ENCODE measurements at regions not wholly inside any gene's neighbourhood (a gene's known extent, or its start where the extent isn't known, plus 50 kb on each side); places are given as distances from the start of the nearest gene placed in this dataset.

GRCh38 chr20:12063106-12063684, 145.5 kb downstream of the BTBD3 start:
- no peaks in the 10 kb centered on the region for H3K27me3 Mint-ChIP-seq
- H3K27ac Mint-ChIP-seq = no peak overlapping the region
- no peak overlapping the region for H3K4me3 Mint-ChIP-seq
- ATAC-seq = no peak
- no peaks in the 10 kb centered on the region for H3K36me3 Mint-ChIP-seq (ENCODE audit: low read depth)
- peaks cover 2% of the 10 kb centered on the region for H3K9me3 ChIP-seq (ENCODE audit: control insufficient read depth, low read length, poor library complexity, severe bottlenecking)
- DNase-seq = no peak
- H3K4me1 Mint-ChIP-seq = no peaks in the 10 kb centered on the region

- H3K36me3 Mint-ChIP-seq (ENCODE audit: low read depth) = no peaks in the 10 kb centered on the region
- H3K9me3 ChIP-seq (ENCODE audit: control insufficient read depth, low read length, poor library complexity, severe bottlenecking) = peaks cover 2% of the 10 kb centered on the region
- ATAC-seq (no peak), DNase-seq (no peak)
- no peaks in the 10 kb centered on the region for H3K4me1 Mint-ChIP-seq
- no peaks in the 10 kb centered on the region for H3K27me3 Mint-ChIP-seq
- no peak overlapping the region for H3K27ac Mint-ChIP-seq
- no peak overlapping the region for H3K4me3 Mint-ChIP-seq
Measured at GRCh38 chr20:12064540-12064939, 146.8 kb downstream of the BTBD3 start.

- DNase-seq (no peak), ATAC-seq (no peak)
- Mint-ChIP-seq H3K27me3 (no peaks in the 10 kb centered on the region), H3K36me3 (ENCODE audit: low read depth) (no peaks in the 10 kb centered on the region), H3K4me3 (no peak overlapping the region), H3K4me1 (no peaks in the 10 kb centered on the region), H3K27ac (no peak overlapping the region)
- no peaks in the 10 kb centered on the region for H3K9me3 ChIP-seq (ENCODE audit: control insufficient read depth, low read length, poor library complexity, severe bottlenecking)
Measured at GRCh38 chr20:12067686-12068085, 150.0 kb downstream of the BTBD3 start.

GRCh38 chr20:12068121-12068520, 150.4 kb downstream of the BTBD3 start:
- Mint-ChIP-seq H3K36me3 (ENCODE audit: low read depth) (no peaks in the 10 kb centered on the region), H3K27ac (no peak overlapping the region), H3K27me3 (no peaks in the 10 kb centered on the region), H3K4me1 (no peaks in the 10 kb centered on the region), H3K4me3 (no peak overlapping the region)
- ATAC-seq (no peak), DNase-seq (no peak)
- no peaks in the 10 kb centered on the region for H3K9me3 ChIP-seq (ENCODE audit: control insufficient read depth, low read length, poor library complexity, severe bottlenecking)

- ATAC-seq (no peak), DNase-seq (no peak)
- Mint-ChIP-seq H3K4me1 (no peaks in the 10 kb centered on the region), H3K36me3 (ENCODE audit: low read depth) (no peaks in the 10 kb centered on the region), H3K27me3 (no peaks in the 10 kb centered on the region), H3K27ac (no peak overlapping the region), H3K4me3 (no peak overlapping the region)
- no peaks in the 10 kb centered on the region for H3K9me3 ChIP-seq (ENCODE audit: control insufficient read depth, low read length, poor library complexity, severe bottlenecking)
Measured at GRCh38 chr20:12069181-12069580, 151.5 kb downstream of the BTBD3 start.

- no peaks in the 10 kb centered on the region for H3K9me3 ChIP-seq (ENCODE audit: control insufficient read depth, low read length, poor library complexity, severe bottlenecking)
- no peaks in the 10 kb centered on the region for H3K36me3 Mint-ChIP-seq (ENCODE audit: low read depth)
- H3K27ac Mint-ChIP-seq = no peak overlapping the region
- H3K4me1 Mint-ChIP-seq = no peaks in the 10 kb centered on the region
- ATAC-seq = no peak
- H3K4me3 Mint-ChIP-seq = no peak overlapping the region
- no peaks in the 10 kb centered on the region for H3K27me3 Mint-ChIP-seq
- no peak for DNase-seq
Measured at GRCh38 chr20:12072221-12072953, 154.7 kb downstream of the BTBD3 start.

DNA sequence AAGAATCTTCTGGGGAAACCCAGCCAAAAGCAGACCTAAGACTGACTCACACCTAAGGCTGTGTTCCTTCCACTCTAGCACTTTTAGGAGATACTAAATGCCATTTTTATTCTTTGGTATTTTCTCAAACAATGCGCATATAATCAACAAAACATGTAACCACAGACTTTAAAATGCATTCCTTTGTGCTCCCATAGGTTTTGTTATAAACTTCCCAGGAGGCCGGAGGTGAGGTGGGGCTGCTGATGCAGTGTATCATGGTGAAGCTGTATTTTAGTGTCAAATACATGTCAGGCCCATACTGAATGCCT, 155.2 kb downstream of the BTBD3 start:
- no peak for DNase-seq
- no peak overlapping the region for H3K4me3 Mint-ChIP-seq
- ATAC-seq = no peak
- H3K27ac Mint-ChIP-seq = no peak overlapping the region
- H3K27me3 Mint-ChIP-seq = no peaks in the 10 kb centered on the region
- no peaks in the 10 kb centered on the region for H3K36me3 Mint-ChIP-seq (ENCODE audit: low read depth)
- no peaks in the 10 kb centered on the region for H3K9me3 ChIP-seq (ENCODE audit: control insufficient read depth, low read length, poor library complexity, severe bottlenecking)
- H3K4me1 Mint-ChIP-seq = no peaks in the 10 kb centered on the region

- DNase-seq (no peak), ATAC-seq (no peak)
- no peak overlapping the region for H3K27ac Mint-ChIP-seq
- no peaks in the 10 kb centered on the region for H3K9me3 ChIP-seq (ENCODE audit: control insufficient read depth, low read length, poor library complexity, severe bottlenecking)
- H3K27me3 Mint-ChIP-seq = no peaks in the 10 kb centered on the region
- no peak overlapping the region for H3K4me3 Mint-ChIP-seq
- no peaks in the 10 kb centered on the region for H3K36me3 Mint-ChIP-seq (ENCODE audit: low read depth)
- no peaks in the 10 kb centered on the region for H3K4me1 Mint-ChIP-seq
Measured at GRCh38 chr20:12074111-12074655, 156.5 kb downstream of the BTBD3 start.

DNA sequence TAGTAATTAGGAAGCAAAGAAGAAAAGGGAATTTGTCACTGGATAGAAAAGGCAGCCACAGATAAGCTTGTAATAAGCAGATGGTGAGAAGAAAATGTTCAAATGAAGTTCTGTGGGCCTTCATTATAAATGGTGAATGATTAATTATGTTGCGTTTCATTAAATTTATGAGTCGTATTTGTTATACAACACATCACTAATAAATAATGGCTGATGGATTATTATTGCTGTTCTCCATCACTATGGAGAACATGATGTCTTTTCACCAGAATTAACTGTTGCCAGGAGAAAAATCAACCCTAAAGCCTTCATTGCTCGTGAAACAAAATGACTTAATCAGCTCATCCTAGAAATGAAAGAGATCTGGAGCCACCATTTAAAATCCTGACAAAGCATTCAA, 158.5 kb downstream of the BTBD3 start:
- Mint-ChIP-seq H3K27ac (no peak overlapping the region), H3K27me3 (no peaks in the 10 kb centered on the region), H3K4me3 (no peak overlapping the region), H3K4me1 (no peaks in the 10 kb centered on the region), H3K36me3 (ENCODE audit: low read depth) (no peaks in the 10 kb centered on the region)
- DNase-seq (no peak), ATAC-seq (no peak)
- H3K9me3 ChIP-seq (ENCODE audit: control insufficient read depth, low read length, poor library complexity, severe bottlenecking) = no peaks in the 10 kb centered on the region

DNA sequence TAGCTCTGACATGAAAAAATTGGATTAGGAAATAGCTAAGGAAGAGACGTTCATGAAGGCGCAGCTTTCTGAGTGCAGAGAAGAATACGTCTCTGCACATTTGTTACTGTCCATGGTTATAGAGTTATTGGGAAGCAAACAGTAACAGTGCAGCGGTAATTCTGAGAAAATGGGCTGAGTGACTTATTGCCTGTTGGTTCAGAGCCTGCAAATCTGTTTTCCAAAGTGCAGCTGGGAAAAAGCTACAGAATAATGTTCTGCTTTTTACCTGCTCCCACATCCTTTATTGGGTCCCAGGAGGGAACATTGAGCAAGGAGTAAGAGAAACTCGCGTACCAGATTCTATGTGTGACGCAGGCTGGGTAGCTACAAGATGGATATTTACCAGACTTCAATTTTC, 160.2 kb downstream of the BTBD3 start:
- Mint-ChIP-seq H3K27me3 (no peaks in the 10 kb centered on the region), H3K4me1 (no peaks in the 10 kb centered on the region), H3K4me3 (no peak overlapping the region), H3K36me3 (ENCODE audit: low read depth) (no peaks in the 10 kb centered on the region), H3K27ac (no peak overlapping the region)
- no peaks in the 10 kb centered on the region for H3K9me3 ChIP-seq (ENCODE audit: control insufficient read depth, low read length, poor library complexity, severe bottlenecking)
- ATAC-seq = no peak
- DNase-seq = no peak

- DNase-seq (no peak), ATAC-seq (no peak)
- H3K27me3 Mint-ChIP-seq = no peaks in the 10 kb centered on the region
- H3K9me3 ChIP-seq (ENCODE audit: control insufficient read depth, low read length, poor library complexity, severe bottlenecking) = no peaks in the 10 kb centered on the region
- no peak overlapping the region for H3K4me3 Mint-ChIP-seq
- H3K27ac Mint-ChIP-seq = no peak overlapping the region
- H3K4me1 Mint-ChIP-seq = no peaks in the 10 kb centered on the region
- no peaks in the 10 kb centered on the region for H3K36me3 Mint-ChIP-seq (ENCODE audit: low read depth)
Measured at GRCh38 chr20:12079490-12079889, 161.8 kb downstream of the BTBD3 start.

DNA sequence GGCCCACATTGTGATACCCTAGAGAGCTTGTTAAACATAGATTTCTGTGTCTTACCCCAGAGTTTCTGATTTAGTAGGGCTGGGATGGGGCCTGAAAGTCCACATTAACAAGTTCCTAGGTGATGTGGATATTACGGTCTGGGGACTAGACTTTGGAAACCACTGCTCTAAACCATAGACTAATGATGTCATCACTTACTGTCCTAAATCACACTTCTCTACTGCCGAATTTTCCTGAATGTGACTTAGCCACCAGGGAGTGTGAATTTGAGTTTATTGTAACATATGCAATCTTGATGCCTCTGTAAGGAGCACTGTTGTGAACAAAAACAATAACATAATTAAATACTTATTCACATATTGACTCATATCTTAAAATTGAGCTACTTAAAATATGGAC, 165.6 kb downstream of the BTBD3 start:
- no peak for DNase-seq
- H3K27ac Mint-ChIP-seq = no peak overlapping the region
- H3K27me3 Mint-ChIP-seq = no peaks in the 10 kb centered on the region
- H3K4me1 Mint-ChIP-seq = no peaks in the 10 kb centered on the region
- no peak overlapping the region for H3K4me3 Mint-ChIP-seq
- no peaks in the 10 kb centered on the region for H3K36me3 Mint-ChIP-seq (ENCODE audit: low read depth)
- no peaks in the 10 kb centered on the region for H3K9me3 ChIP-seq (ENCODE audit: control insufficient read depth, low read length, poor library complexity, severe bottlenecking)
- ATAC-seq = no peak

- H3K27me3 Mint-ChIP-seq = no peaks in the 10 kb centered on the region
Measured at GRCh38 chr20:12084482-12084881, 166.8 kb downstream of the BTBD3 start.

DNA sequence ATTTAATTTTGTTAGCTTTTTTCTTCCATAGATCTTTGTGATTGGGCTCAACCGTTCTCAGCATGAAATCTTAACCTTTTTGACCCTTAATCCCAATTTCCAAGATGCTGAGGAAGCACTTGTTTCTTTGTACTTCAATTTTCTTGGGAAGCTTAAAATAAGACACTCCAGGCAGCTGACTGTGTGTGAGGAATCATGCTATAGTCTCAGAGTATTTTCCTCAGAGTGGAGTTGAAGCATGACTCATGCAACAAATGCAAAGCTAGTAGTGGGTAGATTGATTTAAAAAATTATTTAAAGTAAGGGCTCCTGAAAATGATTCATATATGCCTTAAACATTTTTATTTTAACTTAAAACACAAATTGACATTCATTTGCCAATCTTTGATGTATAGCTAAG, 168.7 kb downstream of the BTBD3 start:
- ATAC-seq (no peak), DNase-seq (no peak)
- no peaks in the 10 kb centered on the region for H3K4me1 Mint-ChIP-seq
- H3K27me3 Mint-ChIP-seq = no peaks in the 10 kb centered on the region
- no peaks in the 10 kb centered on the region for H3K9me3 ChIP-seq (ENCODE audit: control insufficient read depth, low read length, poor library complexity, severe bottlenecking)
- no peak overlapping the region for H3K4me3 Mint-ChIP-seq
- no peaks in the 10 kb centered on the region for H3K36me3 Mint-ChIP-seq (ENCODE audit: low read depth)
- no peak overlapping the region for H3K27ac Mint-ChIP-seq

More at GRCh38 chr20:12084482-12084881, 166.8 kb downstream of the BTBD3 start:
- no peak overlapping the region for H3K27ac Mint-ChIP-seq
- H3K4me3 Mint-ChIP-seq = no peak overlapping the region
- ATAC-seq (no peak), DNase-seq (no peak)
- H3K36me3 Mint-ChIP-seq (ENCODE audit: low read depth) = no peaks in the 10 kb centered on the region
- no peaks in the 10 kb centered on the region for H3K9me3 ChIP-seq (ENCODE audit: control insufficient read depth, low read length, poor library complexity, severe bottlenecking)
- H3K4me1 Mint-ChIP-seq = no peaks in the 10 kb centered on the region
